ENCODE measurements at regions not wholly inside any gene's neighbourhood (a gene's known extent, or its start where the extent isn't known, plus 50 kb on each side); places are given as distances from the start of the nearest gene placed in this dataset.

- TF ChIP-seq CTCF (IDR thresholded peaks at IDR 0.05; ENCODE audit: low read depth, low read length), result no peak
- no peak for TF ChIP-seq POLR2A (IDR thresholded peaks at IDR 0.05; ENCODE audit: extremely low read depth, insufficient read length)
- no peak for TF ChIP-seq MYC (IDR thresholded peaks at IDR 0.05; ENCODE audit: low read depth, low read length)
Observed at GRCh38 chr6:167400482-167401138, 75.7 kb downstream of the TTLL2 start.

Data from NB4 (cell line).